ENCODE measurements at regions not wholly inside any gene's neighbourhood (a gene's known extent, or its start where the extent isn't known, plus 50 kb on each side); places are given as distances from the start of the nearest gene placed in this dataset.
A peak's percentile ranks its signal among the peaks of the same experiment; 100 is the strongest.

- Histone ChIP-seq H4K20me1 (peaks cover 0 to 28% (median 8%) of the 10 kb centered on the region in 11 experiments; a peak in 12 of 22 replicates), H3K9me3 (replicated peaks in 1 of 11) (no peaks in the 10 kb centered on the region), H3K4me3 (no peak overlapping the region), H3K27ac (no peak overlapping the region), H3K4me1 (peaks cover 31 to 63% (median 47%) of the 10 kb centered on the region in 10 experiments), H3K36me3 (no peaks in the 10 kb centered on the region), H3K4me2 (peak overlapping the region in 10 of 11 experiments; percentile 16 to 70 (median 50); a peak in 17 of 22 replicates), H3K9ac (no peak overlapping the region), H3K27me3 (peaks cover 0 to 19% (median 7%) of the 10 kb centered on the region in 11 experiments; a peak in 11 of 22 replicates)
- no peak for TF ChIP-seq Cebpa-rat (IDR thresholded peaks at IDR 0.05)
These were observed 99.0 kb upstream of the ZMIZ1 start for GRCh38 chr10:78969719-78970118.

- no peaks in the 10 kb centered on the region for H3K9me3 ChIP-seq (replicated peaks in 1 of 11)
- peaks cover 36 to 64% (median 52%) of the 10 kb centered on the region in 10 experiments for H3K4me1 ChIP-seq
- no peak overlapping the region for H3K4me3 ChIP-seq
- no peaks in the 10 kb centered on the region for H3K36me3 ChIP-seq
- peak overlapping the region in 7 of 11 experiments; percentile 32 to 70 (median 61); a peak in 14 of 22 replicates for H3K4me2 ChIP-seq
- no peak overlapping the region for H3K9ac ChIP-seq
- H3K27ac ChIP-seq, result no peak overlapping the region
- peaks cover 0 to 13% (median 4%) of the 10 kb centered on the region in 11 experiments; a peak in 10 of 22 replicates for H3K27me3 ChIP-seq
- peaks cover 0 to 22% (median 5%) of the 10 kb centered on the region in 11 experiments; a peak in 12 of 22 replicates for H4K20me1 ChIP-seq
- TF ChIP-seq Cebpa-rat (IDR thresholded peaks at IDR 0.05), result no peak
These were observed 98.5 kb upstream of the ZMIZ1 start for GRCh38 chr10:78970261-78970660.

- H3K27ac ChIP-seq, result no peak overlapping the region
- H3K36me3 ChIP-seq, result no peaks in the 10 kb centered on the region
- no peak for TF ChIP-seq Cebpa-rat (IDR thresholded peaks at IDR 0.05)
- peaks cover 46 to 72% (median 61%) of the 10 kb centered on the region in 10 experiments for H3K4me1 ChIP-seq
- peaks cover 0 to 14% (median 8%) of the 10 kb centered on the region in 11 experiments; a peak in 13 of 22 replicates for H3K27me3 ChIP-seq
- H4K20me1 ChIP-seq, result peaks cover 0 to 16% (median 5%) of the 10 kb centered on the region in 11 experiments; a peak in 9 of 22 replicates
- H3K4me2 ChIP-seq, result no peak overlapping the region
- no peaks in the 10 kb centered on the region for H3K9me3 ChIP-seq (replicated peaks in 1 of 11)
- no peak overlapping the region for H3K9ac ChIP-seq
- H3K4me3 ChIP-seq, result no peak overlapping the region
These were observed 97.6 kb upstream of the ZMIZ1 start for GRCh38 chr10:78971094-78971682.

DNA sequence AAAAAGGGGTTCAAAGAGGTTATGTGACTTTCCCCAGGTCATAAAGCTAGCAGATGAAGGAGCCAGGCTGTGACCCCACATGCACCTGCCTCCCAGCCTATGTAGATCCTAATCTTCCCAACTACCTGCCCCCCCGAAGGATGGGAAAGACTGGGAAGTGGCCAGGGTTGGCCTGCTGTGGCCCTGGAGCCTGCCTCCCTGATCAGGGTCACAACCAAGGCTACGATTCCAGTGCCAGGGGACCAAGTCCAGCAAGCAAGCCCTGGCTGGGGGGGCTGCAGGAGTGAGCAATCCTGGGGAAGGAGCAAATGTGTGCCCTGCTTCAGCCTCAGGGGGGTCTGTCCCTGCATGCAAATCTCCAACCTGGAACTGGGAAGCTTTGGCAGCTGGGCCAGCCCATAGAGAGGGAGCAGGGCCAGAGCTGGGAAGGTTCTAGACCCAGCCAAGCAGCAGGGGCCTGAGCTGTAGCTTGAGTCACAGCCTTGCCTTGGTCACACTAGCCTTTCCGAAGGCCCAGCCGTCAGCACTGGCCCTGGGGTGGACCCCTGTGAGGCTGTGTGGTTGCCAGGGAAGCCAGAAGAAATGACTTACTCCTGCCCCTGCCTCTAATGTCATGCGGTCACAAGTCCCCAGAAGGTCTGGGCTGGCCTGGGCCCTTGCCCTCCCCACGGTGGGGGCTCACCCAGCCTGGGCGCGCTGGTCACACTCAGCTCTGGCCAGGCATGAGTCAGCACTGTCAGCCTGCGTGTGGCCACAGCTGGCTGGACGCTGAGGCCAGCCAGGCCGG lies 96.4 kb upstream of the ZMIZ1 start:
- Histone ChIP-seq H3K27ac (peak overlapping the region in 8 of 11 experiments; percentile 14 to 98 (median 90); a peak in 12 of 22 replicates), H3K4me1 (peaks cover 50 to 63% (median 58%) of the 10 kb centered on the region in 10 experiments), H3K36me3 (no peaks in the 10 kb centered on the region), H3K9ac (peak overlapping the region in 8 of 11 experiments; percentile 69 to 92 (median 82); a peak in 13 of 22 replicates), H3K27me3 (peaks cover 0 to 24% (median 14%) of the 10 kb centered on the region in 11 experiments; a peak in 15 of 22 replicates), H3K4me3 (peak overlapping the region in 1 of 10 experiments; percentile 46; a peak in 1 of 20 replicates), H3K4me2 (peak overlapping the region; percentile 89 to 99 (median 93)), H3K9me3 (replicated peaks in 1 of 11) (no peaks in the 10 kb centered on the region), H4K20me1 (peaks cover 0 to 9% (median 4%) of the 10 kb centered on the region in 11 experiments; a peak in 6 of 22 replicates)
- TF ChIP-seq Cebpa-rat (IDR thresholded peaks at IDR 0.05), result no peak

GRCh38 chr10:78972947-78973900 lies 95.5 kb upstream of the ZMIZ1 start:
- H4K20me1 ChIP-seq, result peaks cover 0 to 9% (median under 1%) of the 10 kb centered on the region in 11 experiments; a peak in 5 of 22 replicates
- no peaks in the 10 kb centered on the region for H3K9me3 ChIP-seq (replicated peaks in 1 of 11)
- TF ChIP-seq Cebpa-rat (IDR thresholded peaks at IDR 0.05), result no peak
- H3K4me1 ChIP-seq, result peaks cover 52 to 71% (median 61%) of the 10 kb centered on the region in 10 experiments
- H3K4me3 ChIP-seq, result peak overlapping the region; percentile 46 to 69 (median 56)
- peak overlapping the region; percentile 84 to 98 (median 93) for H3K27ac ChIP-seq
- H3K9ac ChIP-seq, result peak overlapping the region; percentile 75 to 92 (median 85); a peak in 21 of 22 replicates
- no peaks in the 10 kb centered on the region for H3K36me3 ChIP-seq
- H3K27me3 ChIP-seq, result peaks cover 0 to 26% (median 14%) of the 10 kb centered on the region in 11 experiments; a peak in 15 of 22 replicates
- H3K4me2 ChIP-seq, result peak overlapping the region; percentile 90 to 99 (median 95)

GRCh38 chr10:78973901-78974616 lies 94.7 kb upstream of the ZMIZ1 start:
- Histone ChIP-seq H3K4me3 (peak overlapping the region; percentile 31 to 69 (median 56); a peak in 19 of 20 replicates), H3K9ac (peak overlapping the region; percentile 75 to 92 (median 85)), H3K9me3 (replicated peaks in 1 of 11) (no peaks in the 10 kb centered on the region), H3K4me2 (peak overlapping the region; percentile 81 to 99 (median 90)), H3K36me3 (no peaks in the 10 kb centered on the region), H3K4me1 (peaks cover 50 to 74% (median 61%) of the 10 kb centered on the region in 10 experiments), H4K20me1 (peaks cover 0 to 9% (median 0%) of the 10 kb centered on the region in 11 experiments; a peak in 3 of 22 replicates), H3K27me3 (peaks cover 0 to 26% (median 14%) of the 10 kb centered on the region in 11 experiments; a peak in 15 of 22 replicates), H3K27ac (peak overlapping the region; percentile 84 to 98 (median 93))
- TF ChIP-seq Cebpa-rat (IDR thresholded peaks at IDR 0.05), result no peak

GRCh38 chr10:78974617-78975317 lies 94.0 kb upstream of the ZMIZ1 start:
- no peaks in the 10 kb centered on the region for H3K36me3 ChIP-seq
- peak overlapping the region; percentile 81 to 99 (median 90) for H3K4me2 ChIP-seq
- peak; percentile 40 to 95 (median 80); a peak in 18 of 22 replicates for TF ChIP-seq Cebpa-rat (IDR thresholded peaks at IDR 0.05)
- peaks cover 0 to 9% (median 0%) of the 10 kb centered on the region in 11 experiments; a peak in 2 of 22 replicates for H4K20me1 ChIP-seq
- H3K9me3 ChIP-seq (replicated peaks in 1 of 11), result no peaks in the 10 kb centered on the region
- peaks cover 0 to 26% (median 14%) of the 10 kb centered on the region in 11 experiments; a peak in 15 of 22 replicates for H3K27me3 ChIP-seq
- peak overlapping the region; percentile 31 to 69 (median 56); a peak in 19 of 20 replicates for H3K4me3 ChIP-seq
- H3K4me1 ChIP-seq, result peaks cover 43 to 69% (median 54%) of the 10 kb centered on the region in 10 experiments
- H3K9ac ChIP-seq, result peak overlapping the region; percentile 75 to 92 (median 85); a peak in 21 of 22 replicates
- H3K27ac ChIP-seq, result peak overlapping the region; percentile 84 to 98 (median 93)

Measured in BLaER1 treated with 17β-estradiol and CSF1 and Interleukin-3, amounts not matched to agents 10 nM and 100 nM (cell line).